C4-2B (cell line): ENCODE measurements at regions not wholly inside any gene's neighbourhood (a gene's known extent, or its start where the extent isn't known, plus 50 kb on each side); places are given as distances from the start of the nearest gene placed in this dataset.
"Not testable (repeated sequence)": the region's sequence is repeated elsewhere in the genome, so short reads cannot be mapped to it uniquely, and the experiment has no call there.

ENCODE experiments used
- H3K27ac ChIP-seq: fragments of 450-650 bp; 2 replicates; pipeline ENCODE4 v1.5.1; 2017
- ZFX ChIP-seq: fragments of 450-650 bp; IDR thresholded peaks from 2 replicates; pipeline ENCODE4 v1.6.1; 2017
- TF ChIP-seq, protein P1 (sequence below): fragments of 450-650 bp; conservative IDR thresholded peaks from 2 replicates; pipeline ENCODE4 v1.5.1; 2017; ENCODE audit warnings: mild to moderate bottlenecking

DNA sequence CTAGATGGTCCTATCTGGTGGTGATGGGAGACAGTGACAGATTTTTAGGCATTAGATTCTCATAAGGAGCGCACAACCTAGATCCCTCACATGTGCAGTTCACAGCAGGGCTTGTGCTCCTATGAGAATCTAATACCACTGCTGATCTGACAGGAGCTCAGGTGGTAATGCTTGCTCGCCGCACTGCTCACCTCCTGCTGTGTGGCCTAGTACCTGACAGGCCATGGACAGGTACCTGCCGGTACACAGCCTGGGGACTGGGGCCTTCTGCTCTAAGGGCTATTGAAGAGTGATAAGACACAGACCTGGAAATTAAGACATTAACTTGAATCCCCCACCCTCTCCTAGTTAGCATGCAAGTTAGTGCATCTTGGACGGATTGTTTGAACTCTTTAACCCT lies 64.4 kb downstream of the KLRB1 start:
- H3K27ac ChIP-seq, result not testable (repeated sequence)

DNA sequence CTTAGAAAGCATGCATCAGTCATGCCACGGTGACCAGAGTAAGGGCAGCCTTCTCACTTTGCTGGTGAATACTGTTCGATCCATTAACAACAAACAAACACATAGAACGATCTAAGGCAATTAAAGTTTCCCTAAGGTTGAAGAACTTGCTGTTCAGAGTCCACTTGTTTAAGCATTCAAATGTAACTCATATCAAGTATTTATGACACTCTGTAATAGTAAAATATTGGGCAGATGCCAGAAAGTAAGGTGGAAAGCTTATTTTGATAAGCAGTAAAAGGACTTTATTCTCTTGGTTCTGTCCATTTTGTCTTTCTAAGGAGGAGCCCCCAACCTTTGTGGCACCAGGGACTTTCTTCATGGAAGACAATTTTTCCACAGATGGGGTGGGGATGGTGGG lies 64.9 kb downstream of the KLRB1 start:
- H3K27ac ChIP-seq, result not testable (repeated sequence)

DNA sequence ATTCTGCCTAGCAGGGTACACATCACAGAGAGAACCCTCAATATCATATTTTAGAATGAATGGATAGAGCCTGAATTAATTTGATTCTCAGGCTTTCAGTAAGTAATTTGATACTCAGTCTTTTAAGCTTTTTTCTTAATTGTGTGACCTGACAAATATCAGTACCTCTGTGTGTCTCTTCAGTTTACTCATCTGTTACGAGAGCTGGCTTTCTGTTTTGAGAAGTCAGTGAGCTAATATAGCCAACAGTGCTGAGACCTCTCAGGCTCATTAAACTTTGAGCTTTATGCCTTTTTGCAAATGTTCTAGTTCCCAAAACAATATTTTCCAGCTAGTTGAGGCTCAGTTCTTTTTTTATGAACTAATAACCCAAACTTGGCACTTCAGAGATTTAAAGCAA lies 91.8 kb downstream of the KLRB1 start:
- not testable (repeated sequence) for H3K27ac ChIP-seq

DNA sequence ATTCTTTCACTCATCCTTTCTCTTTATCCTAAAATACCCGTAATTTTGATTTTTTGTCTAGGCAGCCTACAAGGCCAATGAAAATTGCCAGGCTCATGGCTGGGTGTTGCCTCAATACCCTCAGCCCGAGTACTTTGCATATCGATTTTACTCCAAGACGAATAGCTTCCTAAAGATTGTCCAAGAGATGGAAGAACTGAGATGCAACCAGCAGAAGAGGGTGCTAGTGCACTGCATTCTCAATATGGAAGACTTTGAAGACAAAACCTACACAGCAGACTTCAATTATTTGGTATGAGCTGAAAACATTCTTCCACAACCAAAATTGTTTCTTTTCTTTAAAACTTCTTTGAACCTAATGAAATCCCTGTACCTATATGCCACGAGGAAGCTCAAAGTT lies 95.0 kb downstream of the KLRB1 start:
- H3K27ac ChIP-seq, result not testable (repeated sequence)

DNA sequence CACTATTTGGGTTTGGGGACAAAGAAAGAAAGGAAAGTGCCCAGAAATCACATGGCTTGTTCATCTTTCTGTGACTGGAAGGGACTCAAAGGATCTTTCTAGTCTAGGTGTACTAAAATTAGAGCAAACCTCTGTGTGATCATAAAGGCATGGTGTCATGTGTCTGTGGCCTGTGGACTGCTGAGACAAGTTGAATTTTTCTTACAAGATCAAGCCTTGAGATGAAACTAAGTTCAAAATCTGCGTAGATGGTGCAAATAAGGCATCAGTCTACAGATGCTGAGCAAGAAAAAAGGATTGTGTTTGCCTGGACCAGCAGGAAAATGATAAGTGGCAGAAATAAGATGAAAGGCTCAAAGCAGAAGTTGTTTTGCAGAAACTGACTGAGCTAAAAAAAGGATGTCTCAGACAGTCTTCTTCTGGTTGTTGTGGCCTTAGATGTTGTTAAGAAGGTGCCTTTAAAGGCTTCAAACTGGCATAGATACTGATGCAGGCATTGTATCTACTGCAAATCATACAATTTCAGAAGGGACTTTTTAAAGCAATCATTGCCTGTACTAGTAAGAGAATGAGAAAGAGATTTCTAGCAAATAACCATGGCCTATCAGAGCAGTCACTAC lies 97.2 kb downstream of the KLRB1 start:
- peak overlapping the region; percentile 26; the same call in 1 of the 2 replicates for H3K27ac ChIP-seq

DNA sequence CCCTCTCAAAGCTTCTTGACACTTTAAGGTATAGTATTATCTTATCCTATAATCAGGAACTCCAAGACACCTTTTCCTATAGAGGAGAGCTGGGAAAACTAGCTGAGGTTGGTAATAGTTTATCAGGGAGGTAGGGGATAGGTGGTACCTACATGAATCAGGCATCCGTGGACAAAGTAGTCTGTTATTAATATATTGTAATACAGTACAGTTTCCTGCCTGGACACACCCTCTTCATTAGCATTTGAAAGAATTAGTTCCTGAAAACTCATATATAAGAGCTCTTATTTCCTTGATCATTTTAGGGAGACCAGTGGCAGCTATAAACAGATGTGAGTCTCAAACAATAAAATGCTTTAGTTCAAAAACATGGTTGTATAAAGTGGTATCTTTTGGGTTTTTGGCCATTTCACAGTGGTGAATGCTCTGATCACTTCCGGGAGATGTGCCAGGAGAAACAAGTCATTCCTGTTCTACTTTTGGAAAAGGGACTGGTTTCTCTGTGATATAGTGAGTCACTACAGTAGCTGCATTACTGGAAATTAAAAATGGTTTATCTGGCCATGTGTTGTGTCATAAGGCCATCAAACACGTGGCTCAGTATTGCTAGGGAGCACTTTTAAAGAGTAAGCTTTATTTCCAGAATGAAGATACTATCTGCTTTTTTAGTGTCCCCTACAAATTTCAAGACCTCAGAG lies 98.1 kb downstream of the KLRB1 start:
- no peak for TF ChIP-seq ZFX
- TF ChIP-seq, protein P1, sequence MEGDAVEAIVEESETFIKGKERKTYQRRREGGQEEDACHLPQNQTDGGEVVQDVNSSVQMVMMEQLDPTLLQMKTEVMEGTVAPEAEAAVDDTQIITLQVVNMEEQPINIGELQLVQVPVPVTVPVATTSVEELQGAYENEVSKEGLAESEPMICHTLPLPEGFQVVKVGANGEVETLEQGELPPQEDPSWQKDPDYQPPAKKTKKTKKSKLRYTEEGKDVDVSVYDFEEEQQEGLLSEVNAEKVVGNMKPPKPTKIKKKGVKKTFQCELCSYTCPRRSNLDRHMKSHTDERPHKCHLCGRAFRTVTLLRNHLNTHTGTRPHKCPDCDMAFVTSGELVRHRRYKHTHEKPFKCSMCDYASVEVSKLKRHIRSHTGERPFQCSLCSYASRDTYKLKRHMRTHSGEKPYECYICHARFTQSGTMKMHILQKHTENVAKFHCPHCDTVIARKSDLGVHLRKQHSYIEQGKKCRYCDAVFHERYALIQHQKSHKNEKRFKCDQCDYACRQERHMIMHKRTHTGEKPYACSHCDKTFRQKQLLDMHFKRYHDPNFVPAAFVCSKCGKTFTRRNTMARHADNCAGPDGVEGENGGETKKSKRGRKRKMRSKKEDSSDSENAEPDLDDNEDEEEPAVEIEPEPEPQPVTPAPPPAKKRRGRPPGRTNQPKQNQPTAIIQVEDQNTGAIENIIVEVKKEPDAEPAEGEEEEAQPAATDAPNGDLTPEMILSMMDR, result no peak

DNA sequence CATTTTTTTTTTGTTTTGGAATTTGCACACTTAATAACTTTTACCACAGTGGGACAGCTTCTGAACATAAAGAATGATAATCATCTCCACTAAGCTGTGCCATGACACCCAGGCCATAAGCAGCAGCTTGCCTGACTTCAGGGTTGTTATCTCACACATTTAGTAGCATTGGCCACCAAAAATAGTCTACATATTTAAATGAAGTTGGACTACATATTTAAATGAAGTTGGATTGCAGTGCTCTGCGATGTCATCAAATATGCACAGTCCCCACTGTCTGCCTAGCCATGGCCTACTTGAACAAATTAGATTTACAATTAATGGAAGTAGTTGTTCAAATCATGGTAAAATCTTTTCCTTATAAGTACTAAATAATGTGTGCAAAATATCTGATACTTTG lies 101.0 kb downstream of the KLRB1 start:
- no peak for TF ChIP-seq ZFX
- TF ChIP-seq, protein P1, result no peak
- H3K27ac ChIP-seq, result no peak overlapping the region

More for the DNA sequence above, 98.1 kb downstream of the KLRB1 start:
- H3K27ac ChIP-seq, result peak overlapping the region; percentile 26; the same call in 1 of the 2 replicates

DNA sequence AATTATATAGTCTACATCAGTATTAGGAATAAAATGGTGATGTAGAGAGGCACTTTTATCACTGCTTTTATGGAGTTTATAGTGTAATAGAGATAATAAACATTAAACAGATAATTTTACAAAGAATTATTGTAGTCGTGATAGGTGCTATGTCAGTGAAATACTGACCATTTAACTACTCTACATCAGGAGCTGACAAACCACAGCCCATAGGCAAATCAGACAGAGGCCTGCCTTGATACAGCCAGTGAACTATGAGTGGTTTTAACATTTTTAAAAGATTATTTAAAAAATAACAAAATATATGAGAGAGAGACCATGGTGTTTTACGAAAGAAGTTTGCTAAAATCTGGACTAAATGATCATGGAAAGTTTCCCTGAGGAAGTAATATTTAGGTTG lies 104.3 kb downstream of the KLRB1 start:
- H3K27ac ChIP-seq, result not testable (repeated sequence)

DNA sequence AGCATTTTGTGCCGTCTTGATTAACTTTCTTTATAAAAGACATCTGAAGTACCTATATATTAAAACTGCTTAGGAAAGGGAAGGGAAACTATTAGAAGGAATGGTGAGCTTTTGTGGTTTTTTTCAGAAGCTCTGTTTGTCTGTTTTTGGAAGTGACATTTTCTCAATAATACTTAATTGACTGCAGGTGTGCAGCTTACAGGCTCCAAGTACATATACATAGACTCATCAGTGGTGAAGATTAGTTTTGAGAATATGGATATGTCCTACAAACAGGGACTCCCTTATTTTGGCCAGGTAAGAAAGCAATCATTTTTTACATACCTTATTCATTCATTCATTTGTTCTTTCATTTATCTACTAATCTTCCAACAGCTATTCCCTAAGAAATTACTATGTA lies 104.9 kb downstream of the KLRB1 start:
- H3K27ac ChIP-seq, result not testable (repeated sequence)

DNA sequence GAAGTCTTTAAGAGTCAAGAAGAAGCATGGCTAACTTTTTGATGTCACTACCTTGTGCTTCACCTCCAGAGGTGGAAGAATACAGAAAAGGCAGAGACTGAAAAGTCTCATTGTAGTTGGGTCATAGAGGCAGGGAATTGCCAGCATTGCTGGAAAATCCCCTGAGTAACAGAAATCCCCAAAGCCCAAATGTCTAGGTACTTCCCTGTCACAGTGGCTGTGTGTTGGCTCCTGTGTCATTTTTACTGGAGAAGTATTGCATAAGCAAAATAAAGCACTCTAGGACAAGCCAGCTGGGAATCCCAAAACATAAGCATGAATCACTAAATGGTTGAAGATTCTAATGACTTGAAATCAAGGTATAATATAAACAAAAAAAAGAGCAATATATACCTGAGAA lies 114.4 kb downstream of the KLRB1 start:
- not testable (repeated sequence) for H3K27ac ChIP-seq

DNA sequence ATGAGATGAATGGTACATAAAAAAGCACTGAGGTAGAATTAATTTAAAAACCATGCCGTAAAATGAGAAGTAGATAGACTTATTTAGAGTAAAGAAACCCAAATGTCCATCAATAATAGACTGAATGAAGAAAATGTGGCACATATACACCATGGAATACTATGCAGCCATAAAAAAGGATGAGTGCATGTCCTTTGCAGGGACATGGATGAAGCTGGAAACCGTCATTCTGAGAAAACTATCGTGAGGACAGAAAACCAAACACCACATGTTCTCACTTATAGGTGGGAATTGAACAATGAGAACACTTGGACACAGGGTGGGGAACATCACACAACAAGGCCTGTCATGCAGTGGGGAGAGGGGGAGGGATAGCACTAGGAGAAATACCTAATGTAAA lies 126.4 kb downstream of the KLRB1 start:
- not testable (repeated sequence) for H3K27ac ChIP-seq

DNA sequence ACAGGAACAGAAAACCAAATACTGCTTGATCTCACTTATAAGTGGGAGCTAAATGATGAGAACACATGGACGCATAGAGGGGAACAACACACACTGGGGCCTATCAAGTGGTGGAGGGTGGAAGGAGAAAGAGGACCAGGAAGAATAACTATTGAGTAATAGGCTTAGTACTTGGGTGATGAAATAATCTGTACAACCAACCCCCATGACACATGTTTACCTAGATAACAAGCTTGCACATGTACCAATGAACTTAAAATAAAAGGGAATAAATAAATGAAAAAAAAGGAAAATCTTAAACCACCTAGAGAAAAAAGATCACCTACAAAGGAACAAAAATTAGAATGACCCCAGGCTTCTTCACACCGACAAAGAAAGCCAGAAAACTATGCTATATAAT lies 133.5 kb downstream of the KLRB1 start:
- not testable (repeated sequence) for H3K27ac ChIP-seq

DNA sequence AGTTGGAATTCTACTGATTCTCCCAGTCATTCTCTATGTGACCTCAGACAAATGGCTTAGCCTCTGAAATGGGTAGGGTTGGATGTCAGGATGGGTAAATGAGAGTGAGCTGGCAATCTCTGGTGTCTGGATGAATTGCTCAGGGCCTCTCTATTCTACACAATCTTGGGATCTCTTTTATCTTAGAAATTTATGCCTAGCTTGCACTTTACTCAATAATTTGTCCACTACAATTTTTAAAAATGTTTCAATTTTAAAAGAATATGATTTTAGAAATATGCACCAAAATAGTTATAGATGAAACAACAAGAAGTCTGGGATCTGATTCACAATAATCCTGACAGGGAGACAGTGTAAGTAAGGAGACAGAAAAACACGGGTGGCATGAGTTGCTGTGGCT lies 134.1 kb downstream of the KLRB1 start:
- not testable (repeated sequence) for H3K27ac ChIP-seq

DNA sequence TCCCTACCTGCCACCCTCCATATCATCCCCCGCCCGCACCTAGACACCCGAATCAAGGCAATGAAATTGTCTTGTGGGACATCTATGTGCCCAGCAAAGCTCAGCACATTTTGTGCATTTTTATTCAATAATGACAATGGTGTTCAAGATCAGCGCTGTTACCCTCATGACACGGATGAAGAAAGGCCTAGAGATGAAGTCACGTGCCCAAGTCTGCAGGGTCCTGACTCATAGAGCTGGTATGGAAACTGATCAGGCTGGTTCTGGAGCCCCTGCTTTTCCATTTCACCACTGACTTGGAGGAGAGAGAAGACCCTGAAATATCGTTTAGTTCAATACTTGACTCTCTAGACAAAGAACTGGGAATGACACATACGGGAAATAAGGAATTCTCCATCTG lies 136.2 kb downstream of the KLRB1 start:
- H3K27ac ChIP-seq, result not testable (repeated sequence)

DNA sequence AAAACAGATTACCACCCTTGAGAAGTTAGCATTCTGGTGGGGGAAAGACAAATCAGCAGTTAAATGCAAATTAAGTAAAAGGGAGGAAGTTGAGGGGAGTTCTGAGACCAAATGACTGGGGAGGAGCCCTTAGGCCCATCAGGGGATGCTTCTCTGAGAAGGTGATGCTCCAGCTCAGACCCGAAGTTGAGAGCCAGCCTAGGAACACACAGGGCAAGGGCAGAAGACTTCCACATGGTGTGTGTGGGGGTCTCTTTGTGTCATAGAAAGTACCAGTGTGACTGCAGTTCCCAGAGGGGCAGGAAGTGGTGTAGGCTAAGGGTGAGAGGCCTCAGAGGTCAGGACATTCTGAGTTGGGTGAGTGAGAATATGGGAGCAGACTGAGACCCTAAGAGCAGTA lies 137.3 kb downstream of the KLRB1 start:
- not testable (repeated sequence) for H3K27ac ChIP-seq

DNA sequence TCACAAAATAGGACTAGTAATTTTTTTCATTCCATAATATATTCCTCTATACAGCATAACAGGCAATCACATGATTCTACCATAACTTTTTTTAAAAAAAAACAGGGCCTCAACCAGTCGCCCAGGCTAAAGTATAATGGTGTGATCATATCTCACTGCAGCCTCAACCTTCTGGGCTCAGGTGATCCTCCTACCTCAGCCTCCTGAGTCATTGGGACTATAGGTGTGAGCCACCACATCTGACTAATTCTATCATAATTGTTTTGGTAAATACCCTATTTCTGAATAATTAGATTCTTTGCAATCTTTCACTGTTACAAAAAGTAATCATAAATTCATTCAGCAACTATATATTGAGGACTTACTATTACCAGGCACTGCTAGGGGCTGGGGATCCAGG lies 137.8 kb downstream of the KLRB1 start:
- not testable (repeated sequence) for H3K27ac ChIP-seq

DNA sequence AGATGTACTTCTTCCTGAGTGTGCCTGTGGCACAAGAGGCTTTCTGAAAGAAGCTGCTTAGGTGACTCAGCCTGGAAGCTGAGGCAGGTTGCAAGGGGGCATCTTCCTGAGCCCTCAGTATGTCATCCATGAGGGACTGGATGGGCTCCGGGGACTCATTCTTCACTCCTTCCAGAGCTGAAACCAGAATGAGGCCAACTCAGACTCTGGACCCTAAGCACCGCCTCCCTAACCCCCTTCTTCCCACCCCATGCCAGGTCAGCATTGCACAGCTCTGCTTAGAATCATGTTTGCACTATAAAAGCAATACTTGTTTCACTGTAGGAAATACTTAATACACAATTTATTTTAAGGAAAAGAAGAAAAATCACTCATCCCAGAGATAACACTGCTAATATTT lies 138.3 kb downstream of the KLRB1 start:
- H3K27ac ChIP-seq, result not testable (repeated sequence)
